Stimulated activated CD4-positive, alpha-beta T cell treated with anti-CD3 and anti-CD28 coated beads, Interleukin-1b, Interleukin-23, amount 100 ng/mL, for 24 hours (primary cell): ENCODE measurements at regions not wholly inside any gene's neighbourhood (a gene's known extent, or its start where the extent isn't known, plus 50 kb on each side); places are given as distances from the start of the nearest gene placed in this dataset.

Experiments
- DNase-seq, 4 experiments: peaks; one replicate each; pipeline ENCODE4 v3.0.0-alpha.2; 2020; ENCODE audit warnings: low read depth in 4 of 4, low spot score in 1 of 4

DNA sequence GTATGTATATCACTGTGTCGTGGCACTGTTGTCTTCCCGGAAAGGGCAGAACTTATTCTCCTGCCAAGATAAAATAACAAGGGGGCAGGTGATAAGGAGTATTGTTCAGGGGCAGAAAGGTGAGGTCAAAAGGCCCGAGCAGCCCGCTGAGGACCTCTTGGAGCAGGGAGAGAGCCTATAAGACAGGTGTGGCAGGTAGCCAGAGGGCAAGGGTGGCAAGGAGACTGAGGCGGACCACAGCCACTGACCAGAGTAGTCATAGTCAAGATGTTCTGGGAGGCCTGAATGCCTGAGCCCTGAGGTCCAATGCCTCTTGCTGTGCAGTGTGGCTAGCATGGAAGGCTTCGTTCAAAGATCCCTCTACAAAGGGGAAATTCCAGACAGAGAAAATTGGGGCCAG lies 172.3 kb upstream of the CHRNA7 start:
- DNase-seq = no peak

- DNase-seq = no peak
Measured at GRCh38 chr15:31866248-31866647, 164.1 kb upstream of the CHRNA7 start.

DNA sequence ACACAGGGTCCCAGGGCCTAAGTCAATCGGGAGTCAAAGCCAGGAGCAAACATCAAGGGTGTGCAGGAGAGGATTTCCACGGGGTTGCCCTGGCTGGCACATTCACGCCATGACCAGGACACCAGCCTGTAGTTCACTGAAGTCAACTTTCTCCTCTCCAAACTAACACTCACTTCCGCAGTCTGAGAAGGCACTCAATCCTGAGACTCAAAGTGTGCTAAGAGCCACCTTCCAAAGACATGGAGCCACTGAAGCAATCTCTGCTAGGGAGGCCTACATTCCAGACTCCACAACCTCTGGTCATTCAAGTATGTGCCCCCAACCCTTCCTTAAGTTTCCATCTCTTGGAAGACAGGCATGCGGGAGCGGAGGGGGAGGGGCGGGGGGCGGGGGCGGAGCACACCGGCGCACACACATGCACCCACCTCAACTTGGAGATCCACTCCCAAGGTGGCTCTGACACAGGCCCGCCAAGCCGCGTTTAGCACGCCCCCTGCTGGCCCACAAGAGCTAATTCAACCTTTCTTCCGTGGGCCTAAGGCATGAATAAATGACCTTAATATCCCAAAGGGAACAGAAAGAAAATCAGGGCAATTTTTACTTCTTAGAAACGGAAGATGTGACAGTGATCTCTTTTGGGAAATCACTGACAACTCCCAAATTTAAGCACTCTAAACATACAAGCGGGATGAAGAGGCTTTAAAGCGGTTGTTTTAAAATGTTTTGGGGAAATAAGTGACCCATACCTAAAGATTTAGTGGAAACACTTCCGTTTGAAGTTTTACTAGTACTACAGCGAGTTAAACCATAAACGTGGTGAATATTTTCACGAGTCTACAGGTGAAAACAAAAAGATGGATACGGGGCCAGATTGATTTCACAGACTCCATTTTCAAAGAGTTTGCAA lies 162.5 kb upstream of the CHRNA7 start:
- DNase-seq = peak; percentile 25 to 43 (median 34)

DNA sequence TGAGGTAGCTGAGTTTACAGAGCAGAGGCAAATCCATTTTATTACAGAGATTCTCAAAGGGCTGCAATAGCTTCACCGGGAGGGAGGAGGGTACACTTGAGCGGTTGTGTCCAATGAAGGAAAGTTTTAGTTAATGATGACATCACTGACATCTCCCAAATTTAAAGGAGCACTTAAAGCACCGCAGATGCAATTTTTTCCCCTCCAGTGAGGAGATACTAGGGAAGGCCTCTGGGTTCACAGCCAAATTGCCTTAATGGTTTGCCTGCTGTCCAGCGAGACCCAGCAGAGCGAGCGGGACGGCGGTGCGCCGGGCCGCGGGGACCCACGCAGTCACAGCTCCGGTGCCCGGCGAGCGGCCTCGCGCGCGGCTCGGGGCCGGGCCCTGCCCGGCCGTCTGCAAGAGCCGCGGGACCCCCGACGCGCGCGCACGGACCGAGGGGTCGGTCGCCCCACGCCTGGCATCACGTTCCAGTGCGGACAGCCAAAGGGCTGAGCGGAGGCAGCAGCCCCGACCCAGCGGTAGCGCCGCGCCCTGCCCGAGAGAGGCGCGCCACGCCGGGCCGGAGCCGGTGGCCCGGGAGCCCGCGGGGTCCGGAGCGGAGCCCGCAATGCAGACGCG lies 160.5 kb upstream of the CHRNA7 start:
- no peak for DNase-seq

DNA sequence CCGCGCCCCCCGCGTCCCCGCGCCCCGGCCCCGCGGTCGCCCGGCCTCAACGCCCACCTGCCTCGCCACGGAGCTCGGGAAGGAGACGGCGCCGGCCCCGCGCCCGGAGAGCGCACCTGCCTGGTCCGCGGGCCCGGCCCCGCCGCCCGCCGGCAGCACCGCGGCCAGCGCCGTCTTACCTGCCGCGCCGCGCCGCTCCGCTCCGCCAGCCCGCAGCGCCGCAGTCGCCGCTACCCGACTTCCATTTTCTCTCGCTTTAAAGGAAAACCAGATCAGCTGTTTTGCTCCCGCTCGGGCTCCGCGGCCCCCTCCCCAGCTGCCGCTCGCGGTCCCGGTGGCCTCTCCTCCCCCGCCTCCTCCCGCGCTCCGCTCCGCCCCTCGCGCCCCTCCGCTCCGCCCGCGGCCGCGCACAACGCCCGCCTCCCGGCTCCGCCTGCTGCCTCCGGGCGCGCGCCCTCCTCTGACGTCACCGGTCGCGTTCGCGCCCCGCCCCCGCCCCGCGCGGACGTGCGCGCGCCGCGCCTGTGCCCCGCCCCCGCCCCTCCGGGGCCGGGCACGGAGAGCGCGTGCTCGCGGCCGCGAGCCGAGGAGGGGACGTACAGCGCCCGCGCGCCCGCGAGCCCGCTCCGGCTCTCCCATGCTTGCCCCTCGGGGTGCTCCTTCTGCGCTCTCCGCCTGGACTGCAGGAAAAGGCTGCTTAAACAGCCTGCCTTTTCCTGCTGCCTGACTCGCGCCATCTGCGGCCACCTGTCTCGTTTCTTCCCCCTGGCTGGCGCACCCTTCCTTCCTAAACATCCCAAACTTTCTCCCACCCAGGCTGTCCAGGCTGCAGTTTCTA lies 159.8 kb upstream of the CHRNA7 start, which contains the start of gene OTUD7A:
TSS of gene OTUD7A (minus strand) at position 346 of the 838 bp plus-strand sequence.
- peak; percentile 65 to 78 (median 74) for DNase-seq

- no peak for DNase-seq
Measured at GRCh38 chr15:31871166-31871886, 159.0 kb upstream of the CHRNA7 start.

- no peak for DNase-seq
Measured at GRCh38 chr15:31871887-31872281, 158.4 kb upstream of the CHRNA7 start.

DNA sequence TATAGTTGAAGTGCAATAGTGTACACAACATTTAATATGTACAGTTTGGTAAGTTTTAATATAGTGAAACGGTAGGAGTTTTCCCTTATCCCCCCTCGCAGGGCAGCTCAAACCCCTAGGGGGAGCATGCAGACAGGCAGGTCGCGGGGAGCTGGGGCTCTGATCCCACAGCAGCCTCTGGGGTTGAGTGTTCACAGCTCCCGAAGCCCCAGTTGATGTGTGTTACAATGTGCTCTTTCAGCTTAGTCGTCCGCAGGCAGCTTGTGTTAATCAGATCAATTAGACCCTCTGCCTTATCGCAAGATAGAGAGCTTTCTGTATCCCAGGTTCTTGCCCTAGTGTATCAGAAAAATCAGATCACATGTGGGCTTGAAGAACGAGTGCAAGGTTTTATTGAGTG lies 143.1 kb upstream of the CHRNA7 start:
- DNase-seq = no peak

DNA sequence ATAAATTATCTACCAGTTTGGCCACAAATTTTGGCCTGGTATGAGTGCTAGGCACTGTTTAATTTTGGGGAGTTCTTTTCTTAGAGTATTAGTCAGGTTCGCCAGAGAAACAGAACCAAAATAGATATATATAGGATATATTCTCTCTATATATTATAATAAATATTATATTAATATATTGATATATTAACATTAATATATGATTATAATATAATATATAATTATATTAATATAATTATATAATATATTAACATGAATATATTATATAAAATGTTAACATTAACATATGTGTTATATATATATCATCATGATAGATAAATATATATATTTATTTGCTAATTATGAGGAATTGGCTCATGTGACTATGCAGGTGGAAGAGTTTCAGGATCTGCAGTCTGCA lies 137.8 kb upstream of the CHRNA7 start:
- DNase-seq = no peak

- no peak for DNase-seq
Measured at GRCh38 chr15:31893780-31894179, 136.5 kb upstream of the CHRNA7 start.

DNA sequence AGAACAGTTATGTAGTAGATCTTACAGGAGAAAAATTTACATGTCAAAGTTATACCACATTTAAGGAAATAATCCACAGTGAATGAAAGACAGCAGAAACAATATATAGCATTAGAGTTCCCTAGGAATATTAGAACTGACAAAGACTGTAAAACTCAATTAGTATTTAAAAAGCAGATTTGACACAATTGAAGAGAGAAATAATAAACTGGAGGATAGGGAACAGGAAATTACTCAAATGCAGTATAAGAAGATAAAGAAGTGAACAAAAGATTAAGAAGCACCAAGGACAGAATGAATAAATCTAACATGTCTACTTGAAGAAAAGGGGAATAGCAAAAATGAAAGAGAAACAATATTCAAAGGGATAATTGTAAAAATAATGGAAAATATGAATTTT lies 132.6 kb upstream of the CHRNA7 start:
- no peak for DNase-seq

GRCh38 chr15:31901501-31901900 lies 128.8 kb upstream of the CHRNA7 start:
- no peak for DNase-seq

DNA sequence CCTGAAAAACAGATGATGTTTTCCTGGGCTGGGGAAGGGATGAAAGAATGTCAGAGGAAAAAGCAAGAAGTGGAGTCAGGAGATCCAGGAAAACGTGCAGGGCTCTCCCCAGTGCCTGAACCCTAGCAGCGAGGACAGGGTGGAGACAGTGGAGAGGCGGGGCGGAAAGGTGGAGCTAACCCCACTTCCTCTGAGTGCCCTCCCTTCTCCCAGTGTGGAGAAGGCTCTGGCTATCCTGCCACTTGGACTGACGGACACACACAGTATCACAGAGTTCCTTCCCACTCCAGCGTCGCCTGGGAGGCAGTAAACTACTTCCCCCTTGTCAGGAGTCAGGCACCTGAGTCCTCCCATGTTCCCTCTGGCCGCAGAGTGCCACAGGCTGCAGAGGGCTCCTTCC lies 125.3 kb upstream of the CHRNA7 start:
- no peak for DNase-seq

GRCh38 chr15:31925541-31925940 lies 104.8 kb upstream of the CHRNA7 start:
- no peak for DNase-seq

DNA sequence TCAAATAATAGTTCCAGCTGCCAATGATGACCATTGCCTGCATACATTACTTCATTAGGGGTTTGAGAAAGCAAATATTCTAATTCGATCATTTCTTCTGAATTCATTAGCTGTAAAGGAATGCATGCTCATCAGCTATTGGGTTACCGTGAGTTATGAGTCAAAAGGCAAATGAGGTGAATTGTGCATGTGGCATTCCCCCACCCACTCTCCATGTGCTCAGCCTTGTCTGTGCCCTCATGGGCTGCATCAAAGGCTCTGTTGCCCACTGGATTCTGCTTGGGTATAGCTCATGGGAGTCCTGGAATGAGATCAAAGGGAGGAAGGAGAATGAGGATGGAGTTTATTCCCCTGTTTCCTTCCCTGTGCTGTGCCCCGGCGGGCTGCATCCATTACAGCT lies 99.3 kb upstream of the CHRNA7 start:
- DNase-seq = peak in 2 of 4 experiments; percentile 16 to 28

GRCh38 chr15:31932576-31932975 lies 97.7 kb upstream of the CHRNA7 start:
- DNase-seq = no peak

GRCh38 chr15:31934821-31935220 lies 95.5 kb upstream of the CHRNA7 start:
- no peak for DNase-seq

- no peak for DNase-seq
Measured at GRCh38 chr15:31953478-31953877, 76.8 kb upstream of the CHRNA7 start.

DNA sequence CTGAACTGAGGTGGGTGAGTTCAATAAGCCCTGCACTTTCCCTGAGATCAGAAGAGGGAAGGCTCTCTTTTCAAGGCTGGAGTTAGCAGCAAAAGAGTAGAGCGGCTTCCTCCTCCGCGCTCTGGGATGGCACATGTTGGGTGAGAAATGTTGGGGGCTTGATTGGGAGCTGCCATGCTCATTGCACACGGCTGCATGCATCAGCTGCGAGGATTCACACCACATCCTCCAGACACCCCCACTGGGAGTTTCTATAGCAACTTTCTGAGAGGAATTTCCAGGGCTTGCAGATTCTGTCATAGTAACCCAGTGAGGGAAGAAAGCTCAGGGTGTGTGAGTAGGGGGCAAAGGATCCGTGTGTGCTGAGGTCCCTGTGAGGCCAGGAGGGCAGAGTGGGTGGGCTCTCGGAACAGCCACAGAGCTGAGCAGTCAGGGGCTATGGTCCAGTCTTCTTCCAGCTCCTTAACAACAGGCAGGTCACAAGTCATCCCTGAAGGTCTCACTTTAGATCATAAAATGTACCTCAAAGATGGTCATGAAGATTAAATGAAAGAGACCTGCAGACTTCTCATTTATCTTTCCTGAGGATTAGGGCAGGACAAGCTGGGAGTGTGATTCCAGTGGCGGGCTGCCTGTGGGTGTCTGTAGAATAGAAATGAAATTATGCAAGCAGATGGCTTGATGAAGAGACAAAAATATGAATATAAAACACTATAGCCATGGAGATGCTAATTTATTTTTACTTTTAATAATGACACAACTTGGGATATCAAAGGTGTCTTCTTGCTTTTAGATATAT lies 75.7 kb upstream of the CHRNA7 start:
- DNase-seq = no peak

GRCh38 chr15:31955734-31956133 lies 74.6 kb upstream of the CHRNA7 start:
- no peak for DNase-seq
